Neural crest cell (in vitro differentiated cells): ENCODE measurements at regions not wholly inside any gene's neighbourhood (a gene's known extent, or its start where the extent isn't known, plus 50 kb on each side); places are given as distances from the start of the nearest gene placed in this dataset.
"Not testable (repeated sequence)": the region's sequence is repeated elsewhere in the genome, so short reads cannot be mapped to it uniquely, and the experiment has no call there.

Experiments used
- DNase-seq: peaks from one replicate; pipeline ENCODE4 v3.0.0; 2021; ENCODE audit warnings: low read depth, mixed read lengths, low spot score
- H3K27ac Mint-ChIP-seq: one replicate; pipeline ENCODE4 v1.8.0; 2021; ENCODE audit warnings: mild to moderate bottlenecking, mixed read lengths; ENCODE audit not compliant: unreplicated experiment
- H3K27me3 Mint-ChIP-seq: 2 replicates; pipeline ENCODE4 v1.8.0; 2021; ENCODE audit warnings: low read depth, mild to moderate bottlenecking, mixed read lengths
- H3K36me3 Mint-ChIP-seq: 2 replicates; pipeline ENCODE4 v1.8.0; 2021; ENCODE audit warnings: low read depth, mild to moderate bottlenecking, mixed read lengths
- H3K4me1 Mint-ChIP-seq: 2 replicates; pipeline ENCODE4 v1.8.0; 2021; ENCODE audit warnings: mixed read lengths
- H3K4me3 Mint-ChIP-seq: one replicate; pipeline ENCODE4 v1.8.0; 2021; ENCODE audit warnings: mild to moderate bottlenecking, mixed read lengths
- H3K9me3 Mint-ChIP-seq: 2 replicates; pipeline ENCODE4 v1.8.0; 2021; ENCODE audit warnings: mixed read lengths
- CTCF ChIP-seq: fragments of 200-600 bp; sonication (generic); conservative IDR thresholded peaks from 2 replicates; pipeline ENCODE4 v1.5.0; 2021; ENCODE audit warnings: antibody characterized with exemption, mild to moderate bottlenecking

- DNase-seq, result no peak
- Mint-ChIP-seq H3K27ac (no peak overlapping the region), H3K36me3 (no peaks in the 10 kb centered on the region), H3K4me3 (no peak overlapping the region), H3K9me3 (no peaks in the 10 kb centered on the region), H3K4me1 (peaks cover 4% of the 10 kb centered on the region), H3K27me3 (no peaks in the 10 kb centered on the region)
- TF ChIP-seq CTCF, result no peak
These were observed 83.9 kb upstream of the CLDN5 start for GRCh38 chr22:19608003-19608690.

GRCh38 chr22:19609753-19610152, 85.5 kb upstream of the CLDN5 start:
- not testable (repeated sequence) for H3K4me1 Mint-ChIP-seq, H3K4me3 Mint-ChIP-seq, H3K27ac Mint-ChIP-seq, H3K27me3 Mint-ChIP-seq, DNase-seq, H3K9me3 Mint-ChIP-seq, H3K36me3 Mint-ChIP-seq

- Mint-ChIP-seq H3K4me1 (no peaks in the 10 kb centered on the region), H3K27me3 (peaks cover 12% of the 10 kb centered on the region), H3K4me3 (no peak overlapping the region), H3K9me3 (no peaks in the 10 kb centered on the region), H3K36me3 (no peaks in the 10 kb centered on the region), H3K27ac (no peak overlapping the region)
- DNase-seq, result no peak
- TF ChIP-seq CTCF, result no peak
These were observed 86.5 kb upstream of the CLDN5 start for GRCh38 chr22:19610518-19611253.

- TF ChIP-seq CTCF, result no peak
- DNase-seq, result no peak
- no peaks in the 10 kb centered on the region for H3K36me3 Mint-ChIP-seq
- no peaks in the 10 kb centered on the region for H3K9me3 Mint-ChIP-seq
- no peaks in the 10 kb centered on the region for H3K4me1 Mint-ChIP-seq
- H3K4me3 Mint-ChIP-seq, result no peak overlapping the region
- no peak overlapping the region for H3K27ac Mint-ChIP-seq
- H3K27me3 Mint-ChIP-seq, result peaks cover 12% of the 10 kb centered on the region
These were observed 87.4 kb upstream of the CLDN5 start for GRCh38 chr22:19611590-19611989.

GRCh38 chr22:19612866-19613572, 88.8 kb upstream of the CLDN5 start:
- no peak for TF ChIP-seq CTCF
- H3K9me3 Mint-ChIP-seq, result no peaks in the 10 kb centered on the region
- H3K4me1 Mint-ChIP-seq, result no peaks in the 10 kb centered on the region
- no peak overlapping the region for H3K27ac Mint-ChIP-seq
- H3K36me3 Mint-ChIP-seq, result no peaks in the 10 kb centered on the region
- H3K27me3 Mint-ChIP-seq, result peaks cover 19% of the 10 kb centered on the region
- no peak for DNase-seq
- H3K4me3 Mint-ChIP-seq, result no peak overlapping the region

GRCh38 chr22:19614536-19614863, 90.3 kb upstream of the CLDN5 start:
- no peak for DNase-seq
- Mint-ChIP-seq H3K4me3 (no peak overlapping the region), H3K36me3 (no peaks in the 10 kb centered on the region), H3K4me1 (no peaks in the 10 kb centered on the region), H3K27ac (no peak overlapping the region), H3K27me3 (peaks cover 23% of the 10 kb centered on the region), H3K9me3 (no peaks in the 10 kb centered on the region)
- no peak for TF ChIP-seq CTCF
